Loucy (cell line): ENCODE measurements at regions not wholly inside any gene's neighbourhood (a gene's known extent, or its start where the extent isn't known, plus 50 kb on each side); places are given as distances from the start of the nearest gene placed in this dataset.

Source experiments
- H2AFZ ChIP-seq: fragments of 200-600 bp; sonication (generic); 2 replicates; pipeline ENCODE4 v1.6.0; 2016; ENCODE audit warnings: antibody characterized with exemption, mild to moderate bottlenecking, low read length, moderate library complexity
- H3F3A ChIP-seq: fragments of 200-600 bp; 2 replicates; pipeline ENCODE4 v1.6.0; 2016; ENCODE audit warnings: antibody characterized with exemption, low read depth, mild to moderate bottlenecking
- H3K27me3 ChIP-seq: fragments of 200-600 bp; sonication (generic); 2 replicates; pipeline ENCODE4 v1.6.1; 2014; ENCODE audit warnings: low read length, mild to moderate bottlenecking; ENCODE audit not compliant: insufficient read depth, poor library complexity, severe bottlenecking
- H3K36me3 ChIP-seq: fragments of 200-600 bp; sonication (generic); 2 replicates; pipeline ENCODE4 v1.6.1; 2016; ENCODE audit warnings: low read length; ENCODE audit not compliant: insufficient read depth
- H3K4me1 ChIP-seq: fragments of 200-600 bp; sonication (generic); 2 replicates; pipeline ENCODE4 v1.5.1; 2014; ENCODE audit warnings: low read length, mild to moderate bottlenecking; ENCODE audit not compliant: insufficient read depth, poor library complexity, severe bottlenecking
- H3K4me2 ChIP-seq: fragments of 200-600 bp; sonication (generic); 2 replicates; pipeline ENCODE4 v1.6.0; 2014; ENCODE audit warnings: antibody characterized with exemption, low read length, low read depth, mild to moderate bottlenecking; ENCODE audit not compliant: poor library complexity, severe bottlenecking
- H3K4me3 ChIP-seq: fragments of 200-600 bp; sonication (generic); 2 replicates; pipeline ENCODE4 v1.5.1; 2014; ENCODE audit warnings: low read length, mild to moderate bottlenecking, mixed read lengths; ENCODE audit not compliant: poor library complexity, severe bottlenecking
- H3K79me2 ChIP-seq: fragments of 200-600 bp; sonication (generic); 2 replicates; pipeline ENCODE4 v1.6.1; 2014; ENCODE audit warnings: low read length; ENCODE audit not compliant: insufficient read depth
- H3K9ac ChIP-seq: fragments of 200-600 bp; sonication (generic); 2 replicates; pipeline ENCODE4 v1.6.0; 2014; ENCODE audit warnings: mild to moderate bottlenecking, low read depth, low read length, moderate library complexity; ENCODE audit not compliant: poor library complexity, severe bottlenecking
- H3K9me2 ChIP-seq: fragments of 200-600 bp; sonication (generic); replicated peaks from 2 replicates; pipeline ENCODE4 v1.6.1; 2016; ENCODE audit warnings: low read depth, low read length, mixed read lengths
- H3K9me3 ChIP-seq: fragments of 200-600 bp; sonication (generic); 2 replicates; pipeline ENCODE4 v1.6.1; 2014; ENCODE audit warnings: mild to moderate bottlenecking, antibody characterized with exemption, low read length, low read depth; ENCODE audit not compliant: insufficient read depth
- H4K20me1 ChIP-seq: fragments of 200-600 bp; sonication (generic); 2 replicates; pipeline ENCODE4 v1.6.0; 2014; ENCODE audit warnings: antibody characterized with exemption, low read length, mild to moderate bottlenecking; ENCODE audit not compliant: insufficient read depth, poor library complexity, severe bottlenecking
- CTCF ChIP-seq: fragments of 200-600 bp; sonication (generic); conservative IDR thresholded peaks from 2 replicates; pipeline ENCODE4 v1.5.1; 2014; ENCODE audit warnings: mild to moderate bottlenecking, antibody characterized with exemption, low read length
- EZH2phosphoT487 ChIP-seq: fragments of 200-600 bp; IDR thresholded peaks from 2 replicates; pipeline ENCODE4 v1.6.1; 2018; ENCODE audit warnings: antibody characterized with exemption, mild to moderate bottlenecking, moderate library complexity, borderline replicate concordance

GRCh38 chr14:80383223-80383622, 171.9 kb upstream of the DIO2 start:
- H3F3A ChIP-seq, result no peaks in the 10 kb centered on the region
- no peaks in the 10 kb centered on the region for H4K20me1 ChIP-seq
- no peaks in the 10 kb centered on the region for H3K9me2 ChIP-seq
- H3K79me2 ChIP-seq, result no peaks in the 10 kb centered on the region
- H2AFZ ChIP-seq, result no peak overlapping the region
- no peaks in the 10 kb centered on the region for H3K27me3 ChIP-seq
- H3K4me2 ChIP-seq, result no peak overlapping the region
- H3K36me3 ChIP-seq, result no peaks in the 10 kb centered on the region
- H3K9me3 ChIP-seq, result no peaks in the 10 kb centered on the region
- no peak for TF ChIP-seq EZH2phosphoT487
- no peak for TF ChIP-seq CTCF
- no peak overlapping the region for H3K9ac ChIP-seq
- no peak overlapping the region for H3K4me3 ChIP-seq
- no peaks in the 10 kb centered on the region for H3K4me1 ChIP-seq

- Histone ChIP-seq H3K79me2 (no peaks in the 10 kb centered on the region), H3K27me3 (no peaks in the 10 kb centered on the region), H3K4me2 (no peak overlapping the region), H3K9me2 (no peaks in the 10 kb centered on the region), H3K4me3 (no peak overlapping the region), H3K9ac (no peak overlapping the region), H2AFZ (no peak overlapping the region), H3K9me3 (no peaks in the 10 kb centered on the region), H3K36me3 (no peaks in the 10 kb centered on the region), H3K4me1 (no peaks in the 10 kb centered on the region), H3F3A (no peaks in the 10 kb centered on the region), H4K20me1 (no peaks in the 10 kb centered on the region)
- TF ChIP-seq EZH2phosphoT487 (no peak), CTCF (no peak)
These were observed 170.6 kb upstream of the DIO2 start for GRCh38 chr14:80381807-80382363.

GRCh38 chr14:80379035-80379434, 167.7 kb upstream of the DIO2 start:
- Histone ChIP-seq H2AFZ (no peak overlapping the region), H3K4me2 (no peak overlapping the region), H3K79me2 (no peaks in the 10 kb centered on the region), H3K27me3 (no peaks in the 10 kb centered on the region), H4K20me1 (no peaks in the 10 kb centered on the region), H3K9me2 (no peaks in the 10 kb centered on the region), H3K4me1 (no peaks in the 10 kb centered on the region), H3F3A (no peaks in the 10 kb centered on the region), H3K36me3 (no peaks in the 10 kb centered on the region), H3K9ac (no peak overlapping the region), H3K9me3 (no peaks in the 10 kb centered on the region), H3K4me3 (no peak overlapping the region)
- TF ChIP-seq EZH2phosphoT487, result no peak
- TF ChIP-seq CTCF, result no peak
